Kidney (tissue), 13 donors: ENCODE measurements at regions not wholly inside any gene's neighbourhood (a gene's known extent, or its start where the extent isn't known, plus 50 kb on each side); places are given as distances from the start of the nearest gene placed in this dataset.
A peak's percentile ranks its signal among the peaks of the same experiment; 100 is the strongest.
"Not testable (repeated sequence)": the region's sequence is repeated elsewhere in the genome, so short reads cannot be mapped to it uniquely, and the experiment has no call there.

Source experiments
- DNase-seq, 5 donors: peaks; one replicate each; pipeline ENCODE4 v3.0.0-alpha.2; 2013 to 2020
- FAIRE-seq: peaks from 2 replicates; lab custom pipeline; 2012; peaks lifted over from hg19 to GRCh38; lab: Jason Lieb, UNC
- H3K27ac ChIP-seq, 2 donors: one replicate each; pipeline ENCODE4 v1.7.0; 2013; ENCODE audit warnings: low read depth in 2 of 2, low read length in 2 of 2, inconsistent platforms in 1 of 2
- H3K27me3 ChIP-seq: one replicate; pipeline ENCODE4 v1.7.1; 2013; ENCODE audit warnings: low read length, inconsistent platforms; ENCODE audit not compliant: control insufficient read depth, insufficient read depth
- H3K36me3 ChIP-seq, 3 donors: one replicate each; pipeline versions ENCODE4 v1.7.0 to v1.7.1; 2013; ENCODE audit warnings: low read length in 3 of 3, control low read depth in 1 of 3, inconsistent platforms in 1 of 3; ENCODE audit not compliant: insufficient read depth in 3 of 3, control insufficient read depth in 2 of 3
- H3K4me1 ChIP-seq, 3 donors: one replicate each; pipeline versions ENCODE4 v1.7.0 to v1.7.1; 2013; ENCODE audit warnings: low read length in 3 of 3, inconsistent platforms in 1 of 3, low read depth in 1 of 3; ENCODE audit not compliant: control insufficient read depth in 2 of 3, insufficient read depth in 2 of 3
- H3K4me3 ChIP-seq, 3 donors: one replicate each; pipeline versions ENCODE4 v1.7.0 to v1.8.1; 2013; ENCODE audit warnings: low read length in 3 of 3, control low read depth in 1 of 3, inconsistent platforms in 1 of 3
- H3K9ac ChIP-seq, 3 donors: one replicate each; pipeline versions ENCODE4 v1.7.0 to v1.7.1; 2013; ENCODE audit warnings: low read length in 3 of 3, control low read depth in 1 of 3, inconsistent platforms in 1 of 3
- H3K9me3 ChIP-seq, 3 donors: one replicate each; pipeline versions ENCODE4 v1.7.0 to v1.7.1; 2013; ENCODE audit warnings: low read length in 3 of 3, control low read depth in 1 of 3, inconsistent platforms in 1 of 3; ENCODE audit not compliant: control insufficient read depth in 2 of 3, insufficient read depth in 1 of 3
- intact Hi-C: fragments of 100-400 bp; cut with DNase I; formaldehyde crosslinking; loops from one replicate; pipeline ENCODE4 v1.11.1; 2022
- TF ChIP-seq, protein P1 (sequence below): IDR thresholded peaks from 3 replicates; pipeline ENCODE4 v1.5.1; 2012; ENCODE audit warnings: mild to moderate bottlenecking, moderate library complexity, borderline replicate concordance; ENCODE audit not compliant: insufficient read depth; ENCODE audit errors: extremely low read depth
- donor health status: control.
- donor health status: control.
- donor health status: control.
- donor health status: control.
- donor health status: control.
- donor health status: DM: yes; HTN: yes; CAD: no.
- donor health status: Normal renal cell carcinoma (clear cell type).

DNA sequence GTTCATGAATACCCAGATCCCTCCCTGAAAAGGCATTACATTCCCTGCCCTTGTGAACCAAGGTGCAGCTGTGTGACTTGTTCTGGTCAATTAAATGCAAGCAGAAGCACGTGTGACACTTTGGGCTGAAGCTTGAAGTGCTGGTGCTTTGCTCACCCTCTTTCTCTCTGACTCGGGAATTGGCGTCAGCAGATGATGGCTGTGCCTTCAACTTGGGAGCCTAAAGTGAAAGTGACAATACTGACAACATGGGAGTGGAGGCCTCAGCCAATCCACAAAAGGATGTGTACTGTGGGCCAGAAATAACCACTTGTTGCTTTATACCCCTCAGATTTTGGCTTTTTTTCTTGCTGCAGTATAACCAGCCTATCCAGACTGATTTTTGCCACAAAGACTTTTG lies 148.3 kb upstream of the THY1 start:
- no peaks in the 10 kb centered on the region for H3K9me3 ChIP-seq
- H3K4me1 ChIP-seq, result no peaks in the 10 kb centered on the region
- no peak overlapping the region for H3K9ac ChIP-seq
- no peak for FAIRE-seq
- no peaks in the 10 kb centered on the region for H3K27me3 ChIP-seq
- no peak overlapping the region for H3K27ac ChIP-seq
- TF ChIP-seq, protein P1, sequence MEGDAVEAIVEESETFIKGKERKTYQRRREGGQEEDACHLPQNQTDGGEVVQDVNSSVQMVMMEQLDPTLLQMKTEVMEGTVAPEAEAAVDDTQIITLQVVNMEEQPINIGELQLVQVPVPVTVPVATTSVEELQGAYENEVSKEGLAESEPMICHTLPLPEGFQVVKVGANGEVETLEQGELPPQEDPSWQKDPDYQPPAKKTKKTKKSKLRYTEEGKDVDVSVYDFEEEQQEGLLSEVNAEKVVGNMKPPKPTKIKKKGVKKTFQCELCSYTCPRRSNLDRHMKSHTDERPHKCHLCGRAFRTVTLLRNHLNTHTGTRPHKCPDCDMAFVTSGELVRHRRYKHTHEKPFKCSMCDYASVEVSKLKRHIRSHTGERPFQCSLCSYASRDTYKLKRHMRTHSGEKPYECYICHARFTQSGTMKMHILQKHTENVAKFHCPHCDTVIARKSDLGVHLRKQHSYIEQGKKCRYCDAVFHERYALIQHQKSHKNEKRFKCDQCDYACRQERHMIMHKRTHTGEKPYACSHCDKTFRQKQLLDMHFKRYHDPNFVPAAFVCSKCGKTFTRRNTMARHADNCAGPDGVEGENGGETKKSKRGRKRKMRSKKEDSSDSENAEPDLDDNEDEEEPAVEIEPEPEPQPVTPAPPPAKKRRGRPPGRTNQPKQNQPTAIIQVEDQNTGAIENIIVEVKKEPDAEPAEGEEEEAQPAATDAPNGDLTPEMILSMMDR, result no peak
- H3K36me3 ChIP-seq, result no peaks in the 10 kb centered on the region
- intact Hi-C loops, result no loop called here
- DNase-seq, result peak in 1 of 5 donors; percentile 29
- no peak overlapping the region for H3K4me3 ChIP-seq

DNA sequence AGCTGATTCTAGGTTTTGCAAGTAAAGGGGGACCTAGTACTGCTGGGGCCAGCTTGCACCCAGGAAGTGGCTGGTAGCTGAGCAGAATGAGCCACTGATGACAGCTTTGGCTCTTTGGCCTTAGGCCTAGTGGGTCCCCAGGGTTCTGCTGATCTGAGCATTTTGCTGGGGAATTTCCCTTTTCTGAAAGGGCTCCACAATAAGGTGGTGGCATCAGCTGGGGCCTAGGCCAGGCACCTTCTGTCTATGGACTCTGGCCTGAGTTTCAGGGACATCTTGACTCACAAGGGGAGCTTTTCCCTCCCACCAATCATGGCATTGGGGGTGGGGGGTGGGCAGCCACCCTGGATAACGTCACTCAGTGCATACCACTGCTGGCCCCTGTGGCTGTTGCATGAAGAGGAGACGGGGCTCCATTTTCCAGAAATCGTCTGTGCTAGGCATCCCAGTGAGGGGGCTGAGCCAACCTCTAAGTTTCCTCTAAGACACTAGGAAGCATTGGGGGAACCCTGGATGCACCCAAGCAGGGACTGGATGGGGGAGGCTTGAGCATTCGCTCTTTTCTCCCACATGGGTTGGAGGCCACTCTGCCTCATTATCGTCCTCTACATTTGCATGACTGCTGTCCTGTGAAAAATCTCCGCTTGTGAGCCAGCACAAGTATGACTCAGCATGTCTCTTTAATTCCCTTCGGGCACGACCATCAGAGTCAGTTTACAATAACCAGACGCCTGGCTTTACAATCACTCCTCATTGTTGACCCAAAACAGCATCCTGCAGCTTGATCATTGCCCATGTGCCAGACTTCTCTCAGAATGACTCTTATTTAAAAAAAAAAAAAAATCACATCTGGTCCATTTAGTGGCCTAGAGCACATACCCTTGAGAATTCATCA lies 145.0 kb upstream of the THY1 start:
- no peak overlapping the region for H3K4me3 ChIP-seq
- no peaks in the 10 kb centered on the region for H3K9me3 ChIP-seq
- no peak overlapping the region for H3K27ac ChIP-seq
- no peaks in the 10 kb centered on the region for H3K4me1 ChIP-seq
- DNase-seq (peak in 3 of 5 donors; percentile 17 to 49 (median 27)), FAIRE-seq (no peak)
- TF ChIP-seq, protein P1, result no peak
- intact Hi-C loops, result no loop called here
- no peaks in the 10 kb centered on the region for H3K27me3 ChIP-seq
- H3K36me3 ChIP-seq, result no peaks in the 10 kb centered on the region
- H3K9ac ChIP-seq, result no peak overlapping the region

DNA sequence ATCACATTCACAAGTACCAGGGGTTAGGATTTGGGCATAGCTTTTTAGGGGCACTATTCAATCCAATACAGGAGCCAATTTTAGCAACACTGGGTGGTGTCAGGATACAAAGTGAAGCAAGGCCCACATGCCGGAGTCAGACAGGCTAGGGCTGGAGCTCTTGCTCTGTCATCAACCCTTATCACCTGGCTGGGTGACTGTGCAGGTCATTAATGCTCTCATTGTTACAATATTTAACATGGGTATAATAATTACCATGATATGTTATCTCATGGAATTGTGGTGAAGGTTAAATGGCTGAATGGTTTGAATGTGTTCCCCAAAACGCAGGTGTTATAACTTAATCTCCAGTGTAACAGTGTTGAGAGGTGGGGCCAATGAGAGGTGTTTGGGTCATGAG lies 143.3 kb upstream of the THY1 start:
- FAIRE-seq, result no peak
- no peaks in the 10 kb centered on the region for H3K9me3 ChIP-seq
- no peaks in the 10 kb centered on the region for H3K4me1 ChIP-seq
- H3K9ac ChIP-seq, result no peak overlapping the region
- no peak overlapping the region for H3K27ac ChIP-seq
- H3K4me3 ChIP-seq, result no peak overlapping the region
- no peaks in the 10 kb centered on the region for H3K36me3 ChIP-seq
- intact Hi-C loops, result no loop called here
- TF ChIP-seq, protein P1, result no peak
- no peaks in the 10 kb centered on the region for H3K27me3 ChIP-seq
- DNase-seq, result no peak

DNA sequence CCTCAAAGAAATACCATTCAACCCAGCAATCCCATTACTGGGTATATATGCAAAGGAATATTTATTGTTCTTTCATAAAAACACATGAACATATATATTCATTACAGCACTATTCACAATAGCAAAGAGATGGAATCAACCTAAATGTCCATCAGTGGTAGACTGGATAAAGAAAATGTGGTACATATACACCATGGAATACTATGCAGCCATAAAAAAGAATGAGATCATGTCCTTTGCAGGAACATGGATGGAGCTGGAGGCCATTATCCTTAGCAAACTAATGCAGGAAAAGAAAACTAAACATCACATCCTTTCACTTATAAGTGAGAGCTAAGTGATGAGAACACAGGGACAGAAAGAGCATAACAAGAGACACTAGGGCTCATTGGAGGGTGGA lies 142.7 kb upstream of the THY1 start:
- intact Hi-C loops, H3K27me3 ChIP-seq, H3K4me3 ChIP-seq, H3K9ac ChIP-seq, H3K4me1 ChIP-seq, FAIRE-seq, H3K36me3 ChIP-seq, H3K27ac ChIP-seq, DNase-seq, H3K9me3 ChIP-seq: not testable (repeated sequence)
